NCI-H1930 (cell line): ENCODE measurements at regions not wholly inside any gene's neighbourhood (a gene's known extent, or its start where the extent isn't known, plus 50 kb on each side); places are given as distances from the start of the nearest gene placed in this dataset.

ENCODE experiments used
- DNase-seq, 2 experiments: peaks; one replicate each; lab custom pipeline; 2025; lab: John Stamatoyannopoulos, UW

GRCh38 chr5:133686566-133686965, 74.2 kb upstream of the FSTL4 start:
- no peak for DNase-seq

- no peak for DNase-seq
Observed at GRCh38 chr5:133685402-133686018, 73.2 kb upstream of the FSTL4 start.

GRCh38 chr5:133683646-133684596, 71.6 kb upstream of the FSTL4 start:
- DNase-seq = no peak

GRCh38 chr5:133682451-133682850, 70.1 kb upstream of the FSTL4 start:
- no peak for DNase-seq

GRCh38 chr5:133681896-133682295, 69.6 kb upstream of the FSTL4 start:
- no peak for DNase-seq

- no peak for DNase-seq
Observed at GRCh38 chr5:133680830-133681565, 68.7 kb upstream of the FSTL4 start.

GRCh38 chr5:133679534-133679933, 67.2 kb upstream of the FSTL4 start:
- DNase-seq = no peak

- DNase-seq = no peak
Observed at GRCh38 chr5:133675376-133676154, 63.2 kb upstream of the FSTL4 start.

GRCh38 chr5:133670336-133670735, 58.0 kb upstream of the FSTL4 start:
- no peak for DNase-seq

- DNase-seq = no peak
Observed at GRCh38 chr5:133669472-133669871, 57.1 kb upstream of the FSTL4 start.

- DNase-seq = no peak
Observed at GRCh38 chr5:133668458-133668857, 56.1 kb upstream of the FSTL4 start.

GRCh38 chr5:133667217-133667616, 54.9 kb upstream of the FSTL4 start:
- no peak for DNase-seq

- no peak for DNase-seq
Observed at GRCh38 chr5:133665571-133665970, 53.2 kb upstream of the FSTL4 start.

- DNase-seq = no peak
Observed at GRCh38 chr5:133664422-133664821, 52.1 kb upstream of the FSTL4 start.

- DNase-seq = no peak
Observed at GRCh38 chr5:133663397-133664054, 51.2 kb upstream of the FSTL4 start.

GRCh38 chr5:133662578-133662977, 50.2 kb upstream of the FSTL4 start:
- DNase-seq = no peak
